GM12878 (cell line): ENCODE measurements at regions not wholly inside any gene's neighbourhood (a gene's known extent, or its start where the extent isn't known, plus 50 kb on each side); places are given as distances from the start of the nearest gene placed in this dataset.
"Not testable (repeated sequence)": the region's sequence is repeated elsewhere in the genome, so short reads cannot be mapped to it uniquely, and the experiment has no call there.

ENCODE experiments used
- ATAC-seq: fragments of 200-7000 bp; cut with Tn5 transposase; 3 replicates; pipeline ENCODE4 v1.9.1; 2020; ENCODE audit warnings: mild to moderate bottlenecking, moderate library complexity
- BruUV-seq: library from RNA; stranded (reverse); fragments of 400-500 nt; replicated peaks from 2 replicates; lab custom pipeline; 2021; lab: Mats Ljungman, UMichigan
- CTCF ChIA-PET: fragments of 300-600 bp; sonication (Branson Sonifier 250); formaldehyde crosslinking; extraction: SDS; loops from one replicate; lab custom pipeline; 2021; ENCODE audit warnings: inconsistent platforms; lab: Yijun Ruan, JAX
- POLR2A ChIA-PET: fragments of 350-600 bp; formaldehyde crosslinking; extraction: SDS; loops from one replicate; lab custom pipeline; 2021; ENCODE audit warnings: inconsistent platforms; lab: Charles Lee
- RAD21 ChIA-PET: fragments of 300-600 bp; sonication (Branson Sonifier 250); formaldehyde crosslinking; loops from one replicate; lab custom pipeline; 2023; ENCODE audit warnings: antibody characterized with exemption; ENCODE audit not compliant: unreplicated experiment; lab: Charles Lee
- SMC1A ChIA-PET: fragments of 300-600 bp; sonication (Branson Sonifier 250); formaldehyde crosslinking; loops from one replicate; lab custom pipeline; 2023; ENCODE audit not compliant: unreplicated experiment, uncharacterized antibody; lab: Charles Lee
- DNase-seq: peaks from one replicate; pipeline ENCODE4 v3.0.0-alpha.2; 2011; ENCODE audit warnings: low read depth, low spot score
- FAIRE-seq: peaks from 3 replicates; lab custom pipeline; 2011; peaks lifted over from hg19 to GRCh38; lab: Jason Lieb, UNC
- H2AFZ ChIP-seq: 2 replicates; pipeline ENCODE4 v1.6.0; 2011; ENCODE audit warnings: low read depth, low read length, control low read depth; ENCODE audit not compliant: control insufficient read depth
- H3K27ac ChIP-seq: 2 replicates; pipeline ENCODE4 v1.5.1; 2011; ENCODE audit warnings: control low read depth; ENCODE audit not compliant: control insufficient read depth, insufficient read depth
- H3K27me3 ChIP-seq, 2 experiments: replicated peaks in 1 of 2; 2 replicates each; pipeline versions ENCODE4 v1.6.0 to v1.6.1; 2011; ENCODE audit warnings: low read length in 1 of 2; ENCODE audit not compliant: control insufficient read depth in 2 of 2, insufficient read depth in 2 of 2
- H3K36me3 ChIP-seq, 2 experiments: 2 replicates each; pipeline ENCODE4 v1.5.1; 2011; ENCODE audit warnings: low read length in 1 of 2; ENCODE audit not compliant: control insufficient read depth in 2 of 2, insufficient read depth in 2 of 2
- H3K4me1 ChIP-seq: 2 replicates; pipeline ENCODE4 v1.6.1; 2011; ENCODE audit warnings: mild to moderate bottlenecking, low read length, moderate library complexity, mixed read lengths; ENCODE audit not compliant: control insufficient read depth, insufficient read depth
- H3K4me2 ChIP-seq: 2 replicates; pipeline ENCODE4 v1.6.0; 2011; ENCODE audit warnings: control low read depth; ENCODE audit not compliant: control insufficient read depth, insufficient read depth
- H3K4me3 ChIP-seq: fragments of 200-600 bp; sonication (generic); 2 replicates; pipeline ENCODE4 v1.5.1; 2016
- H3K79me2 ChIP-seq: 2 replicates; pipeline ENCODE4 v1.6.0; 2011; ENCODE audit warnings: low read length; ENCODE audit not compliant: control insufficient read depth, insufficient read depth
- H3K9ac ChIP-seq: 2 replicates; pipeline ENCODE4 v1.8.0; 2011; ENCODE audit warnings: low read length, control low read depth, mixed read lengths; ENCODE audit not compliant: control insufficient read depth, insufficient read depth
- H3K9me3 ChIP-seq: replicated peaks from 3 replicates; pipeline ENCODE4 v1.5.1; 2011; ENCODE audit warnings: mild to moderate bottlenecking, low read length; ENCODE audit not compliant: control insufficient read depth, insufficient read depth
- H4K20me1 ChIP-seq: 2 replicates; pipeline ENCODE4 v1.6.0; 2011; ENCODE audit not compliant: control insufficient read depth, insufficient read depth
- BMI1 ChIP-seq: fragments of 450-650 bp; IDR thresholded peaks from 2 replicates; pipeline ENCODE4 v1.6.1; 2016; ENCODE audit warnings: mild to moderate bottlenecking, moderate library complexity, borderline replicate concordance
- EZH2 ChIP-seq: IDR thresholded peaks from 2 replicates; pipeline ENCODE4 v1.6.1; 2012; ENCODE audit warnings: low read depth, mild to moderate bottlenecking, control low read depth, inconsistent platforms, low read length, borderline replicate concordance; ENCODE audit not compliant: control insufficient read depth
- HCFC1 ChIP-seq: fragments of 150-350 bp; IDR thresholded peaks from 2 replicates; pipeline ENCODE4 v1.6.1; 2014; ENCODE audit warnings: low read length
- HDGF ChIP-seq: fragments of 450-650 bp; IDR thresholded peaks from 2 replicates; pipeline ENCODE4 v1.6.1; 2016; ENCODE audit warnings: antibody characterized with exemption
- NFIC ChIP-seq: IDR thresholded peaks from 2 replicates; pipeline ENCODE4 v1.6.1; 2012; ENCODE audit warnings: low read depth, mild to moderate bottlenecking, inconsistent platforms, low read length, moderate library complexity
- NR2C1 ChIP-seq: fragments of 450-650 bp; IDR thresholded peaks from 2 replicates; pipeline ENCODE4 v1.6.1; 2017; ENCODE audit warnings: antibody characterized with exemption, mild to moderate bottlenecking, moderate library complexity
- PML ChIP-seq: IDR thresholded peaks from 2 replicates; pipeline ENCODE4 v1.6.1; 2012; ENCODE audit warnings: low read length, inconsistent platforms
- WGBS: methylation state at CpG from one replicate; pipeline ENCODE4 v1.1.6; 2016; ENCODE audit warnings: low lambda C conversion rate; ENCODE audit not compliant: insufficient replicate concordance, insufficient coverage; ENCODE audit errors: missing lambda C conversion rate; 5-methylcytosine and 5-hydroxymethylcytosine counted together
- in situ Hi-C: fragments of 300-500 bp; cut with MboI; formaldehyde crosslinking; loops from 9 replicates; pipeline ENCODE4 v1.14.3; 2018; ENCODE audit warnings: mixed read lengths
- intact Hi-C: fragments of 100-400 bp; cut with micrococcal nuclease; formaldehyde crosslinking; loops from one replicate; pipeline ENCODE4 v1.14.2; 2022; ENCODE audit not compliant: unreplicated experiment
- TF ChIP-seq, protein P1 (sequence below): fragments of 450-650 bp; IDR thresholded peaks from 2 replicates; pipeline ENCODE4 v1.6.1; 2016; ENCODE audit warnings: mild to moderate bottlenecking, moderate library complexity, borderline replicate concordance

- TF ChIP-seq, protein P1, sequence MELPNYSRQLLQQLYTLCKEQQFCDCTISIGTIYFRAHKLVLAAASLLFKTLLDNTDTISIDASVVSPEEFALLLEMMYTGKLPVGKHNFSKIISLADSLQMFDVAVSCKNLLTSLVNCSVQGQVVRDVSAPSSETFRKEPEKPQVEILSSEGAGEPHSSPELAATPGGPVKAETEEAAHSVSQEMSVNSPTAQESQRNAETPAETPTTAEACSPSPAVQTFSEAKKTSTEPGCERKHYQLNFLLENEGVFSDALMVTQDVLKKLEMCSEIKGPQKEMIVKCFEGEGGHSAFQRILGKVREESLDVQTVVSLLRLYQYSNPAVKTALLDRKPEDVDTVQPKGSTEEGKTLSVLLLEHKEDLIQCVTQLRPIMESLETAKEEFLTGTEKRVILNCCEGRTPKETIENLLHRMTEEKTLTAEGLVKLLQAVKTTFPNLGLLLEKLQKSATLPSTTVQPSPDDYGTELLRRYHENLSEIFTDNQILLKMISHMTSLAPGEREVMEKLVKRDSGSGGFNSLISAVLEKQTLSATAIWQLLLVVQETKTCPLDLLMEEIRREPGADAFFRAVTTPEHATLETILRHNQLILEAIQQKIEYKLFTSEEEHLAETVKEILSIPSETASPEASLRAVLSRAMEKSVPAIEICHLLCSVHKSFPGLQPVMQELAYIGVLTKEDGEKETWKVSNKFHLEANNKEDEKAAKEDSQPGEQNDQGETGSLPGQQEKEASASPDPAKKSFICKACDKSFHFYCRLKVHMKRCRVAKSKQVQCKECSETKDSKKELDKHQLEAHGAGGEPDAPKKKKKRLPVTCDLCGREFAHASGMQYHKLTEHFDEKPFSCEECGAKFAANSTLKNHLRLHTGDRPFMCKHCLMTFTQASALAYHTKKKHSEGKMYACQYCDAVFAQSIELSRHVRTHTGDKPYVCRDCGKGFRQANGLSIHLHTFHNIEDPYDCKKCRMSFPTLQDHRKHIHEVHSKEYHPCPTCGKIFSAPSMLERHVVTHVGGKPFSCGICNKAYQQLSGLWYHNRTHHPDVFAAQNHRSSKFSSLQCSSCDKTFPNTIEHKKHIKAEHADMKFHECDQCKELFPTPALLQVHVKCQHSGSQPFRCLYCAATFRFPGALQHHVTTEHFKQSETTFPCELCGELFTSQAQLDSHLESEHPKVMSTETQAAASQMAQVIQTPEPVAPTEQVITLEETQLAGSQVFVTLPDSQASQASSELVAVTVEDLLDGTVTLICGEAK: no peak
- TF ChIP-seq EZH2 (no peak), NR2C1 (no peak), HCFC1 (no peak), HDGF (no peak), PML (no peak), NFIC (no peak), BMI1 (no peak)
Observed at GRCh38 chr20:51125105-51125504, 102.2 kb upstream of the KCNG1 start (continued).

- CTCF ChIA-PET: interaction anchor here (1.1 kb wide), 1 partner anchor 25 kb away, joined by 3 read pairs; no protein-coding TSS in a partner anchor
- DNase-seq, H4K20me1 ChIP-seq, H3K4me2 ChIP-seq, H3K4me3 ChIP-seq, H3K9ac ChIP-seq, FAIRE-seq, RAD21 ChIA-PET, in situ Hi-C loops, ATAC-seq, H3K36me3 ChIP-seq, POLR2A ChIA-PET, H3K79me2 ChIP-seq, H3K4me1 ChIP-seq, H3K27ac ChIP-seq, H2AFZ ChIP-seq, intact Hi-C loops, H3K27me3 ChIP-seq, H3K9me3 ChIP-seq, BruUV-seq, SMC1A ChIA-PET: not testable (repeated sequence)
- WGBS: 0% methylated on average over 1 of the region's 1 CpG
Observed at GRCh38 chr20:51123887-51124286, 101.0 kb upstream of the KCNG1 start.
